Fibroblast of villous mesenchyme (primary cell): ENCODE measurements at regions not wholly inside any gene's neighbourhood (a gene's known extent, or its start where the extent isn't known, plus 50 kb on each side); places are given as distances from the start of the nearest gene placed in this dataset.

Experiments
- DNase-seq: peaks from one replicate; pipeline ENCODE4 v3.0.0-alpha.2; 2010; ENCODE audit warnings: low read depth
- H3K4me3 ChIP-seq: 2 replicates; pipeline ENCODE4 v1.5.1; 2011; ENCODE audit warnings: low read depth, mild to moderate bottlenecking, low read length
- CTCF ChIP-seq: IDR thresholded peaks from 2 replicates; pipeline ENCODE4 v1.5.1; 2012; ENCODE audit warnings: low read depth, mild to moderate bottlenecking, low read length; ENCODE audit not compliant: insufficient read depth

GRCh38 chrX:51406688-51407519 is 74.3 kb downstream of the NUDT10 start:
- TF ChIP-seq CTCF = no peak
- H3K4me3 ChIP-seq = no peak overlapping the region
- no peak for DNase-seq

- DNase-seq = no peak
- H3K4me3 ChIP-seq = no peak overlapping the region
- no peak for TF ChIP-seq CTCF
These were observed 71.8 kb downstream of the NUDT10 start for GRCh38 chrX:51404445-51404844.

- no peak for DNase-seq
- H3K4me3 ChIP-seq = peak overlapping the region; percentile 9
- TF ChIP-seq CTCF = no peak
These were observed 63.4 kb downstream of the NUDT10 start for GRCh38 chrX:51395810-51396728.

- TF ChIP-seq CTCF = no peak
- no peak overlapping the region for H3K4me3 ChIP-seq
- no peak for DNase-seq
These were observed 62.8 kb downstream of the NUDT10 start for GRCh38 chrX:51395480-51395809.
